Large intestine (tissue), 3 donors: ENCODE measurements at regions not wholly inside any gene's neighbourhood (a gene's known extent, or its start where the extent isn't known, plus 50 kb on each side); places are given as distances from the start of the nearest gene placed in this dataset.
"Not testable (repeated sequence)": the region's sequence is repeated elsewhere in the genome, so short reads cannot be mapped to it uniquely, and the experiment has no call there.

Experiments
- DNase-seq, 2 donors: peaks; one replicate each; pipeline versions ENCODE4 v3.0.0 to v3.0.0-alpha.2; 2013
- H3K27ac ChIP-seq: one replicate; pipeline ENCODE4 v1.5.1; 2013; ENCODE audit warnings: low read length
- H3K27me3 ChIP-seq: 2 replicates; pipeline ENCODE4 v1.6.1; 2013; ENCODE audit warnings: low read length; ENCODE audit not compliant: control insufficient read depth, insufficient read depth
- H3K36me3 ChIP-seq: 2 replicates; pipeline ENCODE4 v1.6.1; 2013; ENCODE audit warnings: low read length; ENCODE audit not compliant: control insufficient read depth, insufficient read depth
- H3K4me1 ChIP-seq: one replicate; pipeline ENCODE4 v1.6.1; 2013; ENCODE audit warnings: low read length; ENCODE audit not compliant: control insufficient read depth, insufficient read depth
- H3K4me3 ChIP-seq: one replicate; pipeline ENCODE4 v1.5.1; 2013; ENCODE audit warnings: low read length
- H3K9me3 ChIP-seq: one replicate; pipeline ENCODE4 v1.6.1; 2013; ENCODE audit warnings: mild to moderate bottlenecking, low read depth, low read length, moderate library complexity; ENCODE audit not compliant: control insufficient read depth
- WGBS: methylation state at CpG from one replicate; pipeline ENCODE4 v1.1.5; 2013; ENCODE audit warnings: low lambda C conversion rate; ENCODE audit not compliant: insufficient coverage; 5-methylcytosine and 5-hydroxymethylcytosine counted together

DNA sequence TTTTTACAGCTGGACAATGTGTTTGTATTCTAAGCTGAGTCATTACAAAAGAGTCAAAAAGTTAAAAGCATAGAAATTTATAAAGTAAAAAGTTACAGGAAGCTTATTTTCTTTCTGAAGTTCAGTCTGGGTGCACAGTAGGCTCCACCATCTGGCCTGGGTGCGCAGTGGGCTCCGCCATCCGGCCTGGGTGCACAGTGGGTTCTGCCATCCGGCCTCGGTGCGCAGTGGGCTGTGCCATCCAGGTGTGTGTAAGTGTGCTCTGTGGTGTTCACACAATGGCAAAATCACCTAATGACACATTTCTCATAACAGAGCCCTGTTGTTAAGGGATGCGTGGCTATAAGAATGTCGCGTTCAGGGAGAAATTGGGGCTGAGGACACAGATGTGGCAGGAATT, 195.5 kb downstream of the ANKRD30B start:
- Histone ChIP-seq H3K27me3 (no peaks in the 10 kb centered on the region), H3K9me3 (peaks cover 12% of the 10 kb centered on the region), H3K27ac (no peak overlapping the region), H3K4me3 (no peak overlapping the region), H3K4me1 (no peaks in the 10 kb centered on the region), H3K36me3 (no peaks in the 10 kb centered on the region)
- no peak for DNase-seq
- no CpG with 5 or more reads among the region's 9 CpGs for WGBS

DNA sequence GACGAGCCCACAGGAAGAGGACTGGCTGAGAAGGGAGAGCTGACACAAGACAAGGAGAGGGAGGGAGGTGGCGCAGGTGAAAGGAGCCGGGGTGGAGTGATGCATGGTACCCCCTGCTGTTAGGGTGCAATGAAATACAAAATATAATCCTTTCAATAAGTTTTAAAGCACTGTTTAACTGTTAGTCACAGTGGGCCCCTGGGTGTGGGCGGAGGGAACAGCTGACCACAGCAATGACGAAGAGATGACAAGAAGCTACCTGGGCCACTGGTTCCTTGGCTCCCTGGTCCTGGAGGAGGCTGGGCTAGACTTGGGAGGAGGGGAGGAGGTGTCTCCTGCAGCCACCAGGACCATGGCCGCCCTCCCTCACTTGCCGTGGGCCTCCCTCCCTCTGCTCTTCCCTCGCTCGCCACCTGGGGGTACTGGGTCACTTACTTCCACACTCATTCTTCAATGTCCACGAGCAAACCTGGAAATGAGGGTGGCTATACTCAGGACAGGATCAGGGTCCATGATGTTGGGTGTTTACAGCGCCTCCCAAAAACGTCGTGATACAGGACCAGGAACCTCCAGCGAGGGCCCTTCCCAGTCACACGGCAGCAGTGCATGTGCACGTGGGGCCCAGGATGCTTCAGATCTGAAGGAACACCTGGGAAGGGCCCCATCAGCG, 196.1 kb downstream of the ANKRD30B start:
- peaks cover 12% of the 10 kb centered on the region for H3K9me3 ChIP-seq
- no peaks in the 10 kb centered on the region for H3K36me3 ChIP-seq
- no peak for DNase-seq
- H3K4me3 ChIP-seq: no peak overlapping the region
- no peaks in the 10 kb centered on the region for H3K27me3 ChIP-seq
- no peaks in the 10 kb centered on the region for H3K4me1 ChIP-seq
- WGBS: no CpG with 5 or more reads among the region's 17 CpGs
- no peak overlapping the region for H3K27ac ChIP-seq

DNA sequence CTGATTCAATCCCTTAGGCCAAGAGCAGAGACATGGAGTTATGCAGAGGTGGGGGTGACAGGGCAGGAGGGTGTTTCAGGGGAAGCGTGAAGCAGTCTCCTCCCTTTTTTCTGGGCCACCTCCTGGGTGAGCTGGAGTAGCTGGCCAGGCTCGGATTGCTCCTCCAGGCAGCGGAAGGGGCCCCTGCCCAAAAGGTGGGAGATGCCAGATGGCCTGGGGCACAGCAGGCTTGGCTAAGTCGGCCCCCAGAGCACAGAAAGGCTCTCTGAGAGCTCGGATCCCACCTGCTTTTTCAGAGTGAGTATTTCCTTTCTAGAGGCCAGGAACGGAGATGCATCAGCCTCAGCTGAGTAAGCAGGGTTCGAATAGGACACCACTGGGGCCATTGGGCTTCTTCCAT, 196.9 kb downstream of the ANKRD30B start:
- H3K4me3 ChIP-seq: no peak overlapping the region
- DNase-seq: no peak
- no peak overlapping the region for H3K27ac ChIP-seq
- no peaks in the 10 kb centered on the region for H3K27me3 ChIP-seq
- no peaks in the 10 kb centered on the region for H3K4me1 ChIP-seq
- no peaks in the 10 kb centered on the region for H3K36me3 ChIP-seq
- peaks cover 12% of the 10 kb centered on the region for H3K9me3 ChIP-seq
- WGBS: no CpG with 5 or more reads among the region's 7 CpGs

DNA sequence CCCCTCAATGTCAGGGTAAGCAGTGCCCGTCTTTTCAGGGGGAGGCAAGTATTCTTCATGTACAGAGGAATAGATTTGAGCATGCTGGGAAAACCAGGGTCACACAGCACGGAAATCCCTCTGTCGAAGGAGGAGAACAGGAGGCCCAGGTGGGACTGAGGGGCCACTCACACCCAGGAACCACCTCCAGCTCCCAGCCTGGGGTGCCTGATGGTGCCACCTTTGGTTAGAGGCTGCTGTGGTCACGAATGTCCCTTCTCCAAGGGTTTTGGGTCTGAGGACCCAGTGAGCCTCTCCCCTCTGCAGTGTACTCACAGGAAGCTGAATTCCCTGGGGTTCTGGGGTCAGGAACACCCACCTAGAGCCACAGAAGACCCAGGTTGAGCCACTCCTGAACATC, 197.3 kb downstream of the ANKRD30B start:
- no peak for DNase-seq
- no peaks in the 10 kb centered on the region for H3K27me3 ChIP-seq
- H3K4me3 ChIP-seq: no peak overlapping the region
- WGBS: no CpG with 5 or more reads among the region's 4 CpGs
- no peaks in the 10 kb centered on the region for H3K4me1 ChIP-seq
- no peaks in the 10 kb centered on the region for H3K36me3 ChIP-seq
- no peak overlapping the region for H3K27ac ChIP-seq
- peaks cover 10% of the 10 kb centered on the region for H3K9me3 ChIP-seq

DNA sequence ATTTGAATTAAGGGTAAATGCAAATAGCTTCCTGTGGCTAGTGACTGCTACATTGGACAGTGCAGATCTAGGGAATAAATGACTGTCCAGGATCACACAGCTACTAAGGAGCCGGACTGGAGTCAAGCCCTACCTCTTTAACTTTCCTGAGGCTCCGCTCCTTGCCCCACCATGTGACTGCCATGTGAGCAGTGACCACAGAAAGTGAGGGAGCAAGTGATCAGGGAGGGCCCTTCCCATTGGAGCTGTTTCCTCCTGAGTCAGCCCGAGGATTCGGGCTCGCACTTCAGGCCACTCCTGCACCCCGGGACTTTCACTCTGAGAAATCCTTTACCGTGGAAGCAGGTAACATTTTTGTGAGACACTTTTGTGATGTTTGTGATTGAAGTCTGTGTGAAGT, 198.0 kb downstream of the ANKRD30B start:
- Histone ChIP-seq H3K27me3 (no peaks in the 10 kb centered on the region), H3K36me3 (no peaks in the 10 kb centered on the region)
- WGBS: no CpG with 5 or more reads among the region's 7 CpGs

DNA sequence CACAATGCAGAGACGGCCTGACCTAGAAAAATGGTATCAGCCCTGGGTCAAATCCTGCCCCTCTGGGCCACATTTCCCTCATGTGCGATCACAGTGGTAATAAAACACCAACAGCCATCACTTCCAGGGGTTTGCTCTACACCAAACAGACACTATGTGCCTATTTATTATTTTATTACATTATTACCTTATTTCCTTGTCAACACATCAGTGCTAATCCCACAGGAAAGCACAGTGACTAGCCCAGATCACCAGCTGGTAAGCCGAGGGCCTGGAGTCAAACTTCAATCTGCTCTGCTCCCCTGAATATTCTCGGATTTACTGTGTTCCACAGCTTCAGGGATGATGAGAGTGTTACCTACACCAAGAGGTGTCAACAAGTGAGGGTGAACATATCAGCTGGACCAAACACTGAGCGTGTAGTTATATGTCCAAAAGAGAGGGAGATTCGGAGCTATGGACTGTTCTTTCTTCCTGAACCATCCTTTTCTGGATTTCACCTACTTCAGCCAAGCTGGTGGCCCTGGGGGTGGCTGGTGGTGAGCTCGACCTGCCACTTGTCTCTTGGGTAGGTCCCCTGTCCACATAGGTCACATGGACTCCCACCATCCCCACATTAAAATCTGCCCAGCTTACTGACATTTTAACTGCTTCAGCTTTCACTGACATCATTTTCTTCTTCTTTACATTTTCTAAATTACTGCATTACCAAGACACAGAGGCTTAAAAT, 198.9 kb downstream of the ANKRD30B start:
- H3K9me3 ChIP-seq, H3K36me3 ChIP-seq, H3K27me3 ChIP-seq, H3K4me3 ChIP-seq, DNase-seq, H3K4me1 ChIP-seq: not testable (repeated sequence)
- WGBS: no CpG with 5 or more reads among the region's 7 CpGs
- H3K27ac ChIP-seq: peak overlapping the region; percentile 28

More for the DNA sequence above, 198.0 kb downstream of the ANKRD30B start:
- Histone ChIP-seq H3K4me1 (no peaks in the 10 kb centered on the region), H3K9me3 (peaks cover 10% of the 10 kb centered on the region), H3K4me3 (no peak overlapping the region), H3K27ac (peak overlapping the region; percentile 28)
- peak; percentile 63 to 70 for DNase-seq

DNA sequence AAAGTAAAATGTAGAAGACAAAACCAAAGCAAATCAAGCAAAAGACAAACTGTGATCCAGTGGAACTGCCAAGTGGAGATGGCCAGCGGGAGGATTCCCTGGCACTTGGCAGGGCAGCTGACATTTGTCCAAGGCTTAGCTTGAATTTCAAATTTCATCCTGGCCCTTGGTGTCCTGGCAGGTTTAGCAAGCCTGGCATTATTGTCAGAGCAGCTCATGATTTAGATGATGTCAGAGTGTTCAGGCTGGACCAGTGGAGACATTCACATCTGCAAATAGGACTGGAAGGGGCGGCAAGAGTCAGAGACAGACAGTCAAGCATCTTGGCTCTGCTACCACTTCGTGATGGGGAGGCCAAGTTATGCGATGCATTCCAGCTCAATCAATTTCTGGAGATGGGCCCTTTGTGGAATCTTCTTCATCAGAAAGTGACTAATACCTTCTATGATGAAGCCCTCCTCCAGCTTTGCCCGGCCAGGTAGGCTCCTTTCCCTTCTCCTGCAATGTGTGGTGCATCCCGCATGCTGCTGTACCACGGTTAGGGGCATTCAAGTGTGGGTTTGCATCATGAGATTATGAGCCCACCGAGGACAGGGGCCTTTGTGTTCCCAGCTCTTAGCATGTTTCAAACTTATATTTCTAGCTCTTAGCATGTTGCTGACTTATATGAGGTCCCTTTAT, 199.7 kb downstream of the ANKRD30B start:
- H3K27ac ChIP-seq: no peak overlapping the region
- H3K9me3 ChIP-seq: peaks cover 10% of the 10 kb centered on the region
- no peak overlapping the region for H3K4me3 ChIP-seq
- H3K36me3 ChIP-seq: no peaks in the 10 kb centered on the region
- no peaks in the 10 kb centered on the region for H3K4me1 ChIP-seq
- DNase-seq: no peak
- no peaks in the 10 kb centered on the region for H3K27me3 ChIP-seq
- WGBS: no CpG with 5 or more reads among the region's 8 CpGs

DNA sequence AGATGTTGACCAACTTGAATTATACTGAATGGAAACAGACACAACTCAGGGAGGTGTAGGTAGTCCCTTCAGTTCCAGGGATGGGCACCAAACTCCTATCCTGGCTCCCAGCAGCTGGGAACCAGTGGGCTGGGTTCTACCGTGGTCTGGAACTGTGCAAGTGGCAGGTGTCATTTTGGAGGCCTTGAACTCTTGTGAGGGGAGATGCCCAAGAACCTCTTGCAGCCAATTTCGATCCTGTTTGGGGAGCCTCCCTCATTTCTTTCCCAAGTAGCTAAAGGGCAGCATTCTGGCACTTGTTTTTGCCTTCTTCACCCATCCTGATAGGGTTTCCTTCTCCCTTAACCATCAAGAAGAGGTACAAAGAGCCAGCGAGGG, 200.2 kb downstream of the ANKRD30B start:
- no peak overlapping the region for H3K27ac ChIP-seq
- no peaks in the 10 kb centered on the region for H3K27me3 ChIP-seq
- H3K36me3 ChIP-seq: no peaks in the 10 kb centered on the region
- H3K4me3 ChIP-seq: no peak overlapping the region
- DNase-seq: no peak
- WGBS: no CpG with 5 or more reads among the region's 3 CpGs
- no peaks in the 10 kb centered on the region for H3K4me1 ChIP-seq
- H3K9me3 ChIP-seq: peaks cover 10% of the 10 kb centered on the region

DNA sequence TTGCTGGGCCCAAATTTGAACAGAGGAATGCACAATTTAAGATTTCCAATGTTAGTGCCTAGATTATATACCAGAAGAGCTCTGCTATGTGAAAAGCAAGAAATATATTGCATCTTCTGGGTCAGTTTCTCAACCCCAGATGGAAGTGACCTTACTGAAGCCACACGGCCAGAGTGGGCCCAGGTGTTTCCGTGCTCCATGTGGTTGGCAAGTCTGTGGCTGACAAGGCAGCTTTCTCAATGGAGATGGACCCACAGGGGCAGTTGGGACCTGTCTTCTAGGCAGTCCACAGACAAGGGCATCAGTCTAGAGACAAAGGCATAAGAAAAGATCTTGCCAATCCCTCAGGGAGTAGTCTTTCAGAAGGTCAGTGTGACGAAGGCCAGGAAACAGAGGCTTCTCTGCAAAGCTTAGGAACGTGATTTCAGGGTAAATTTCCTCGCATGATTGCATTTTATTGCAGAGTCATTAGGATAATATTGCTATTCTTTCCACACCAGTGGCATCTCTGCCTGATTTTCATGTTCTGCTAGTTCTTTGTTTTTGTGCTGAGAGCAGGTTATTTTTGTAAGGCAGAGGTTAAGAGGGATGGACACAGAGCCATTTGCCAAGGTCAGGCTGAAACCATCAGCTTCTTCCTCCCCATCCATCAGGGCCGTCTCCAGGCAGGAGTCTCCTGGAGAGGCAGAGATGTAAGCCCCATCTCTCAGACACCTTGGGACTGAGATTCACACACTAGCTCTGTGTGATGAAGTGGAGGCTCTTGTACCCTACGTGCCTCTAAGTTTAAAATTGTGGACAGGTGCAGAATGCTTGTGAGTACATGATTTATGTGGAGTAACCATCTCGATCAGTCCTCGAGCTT, 202.1 kb downstream of the ANKRD30B start:
- WGBS: no CpG with 5 or more reads among the region's 9 CpGs

DNA sequence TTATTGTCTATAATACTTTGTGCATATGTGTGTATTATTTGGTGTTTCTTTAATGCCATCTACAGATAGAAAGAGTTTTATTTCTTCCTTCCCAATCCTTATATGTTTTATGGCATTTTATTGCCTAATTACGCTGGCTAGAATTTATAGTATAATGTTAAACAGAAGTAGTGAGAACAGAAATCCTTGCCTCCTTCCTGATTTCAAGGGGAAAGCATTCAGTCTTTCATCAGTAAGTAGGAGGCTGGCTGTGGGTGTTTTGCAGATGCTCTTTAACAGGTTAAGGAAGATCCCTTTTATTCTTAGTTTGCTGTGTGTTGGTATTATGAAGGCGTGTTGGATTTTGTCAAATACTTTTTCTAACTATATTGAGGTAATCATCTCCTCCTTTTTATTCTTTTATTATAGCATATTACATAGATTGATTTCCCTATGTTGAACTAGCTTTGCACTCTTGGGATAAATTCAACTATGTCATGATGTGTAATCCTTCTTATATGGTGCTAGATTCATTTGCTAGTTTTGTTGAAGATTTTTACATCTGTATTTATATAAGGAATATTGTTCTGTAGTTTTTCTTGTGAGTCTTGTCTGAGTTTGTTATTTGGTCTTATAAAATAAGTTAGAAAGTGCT, 204.6 kb downstream of the ANKRD30B start:
- 100% methylated on average over 1 of the region's 2 CpGs for WGBS
- not testable (repeated sequence) for H3K4me1 ChIP-seq, H3K4me3 ChIP-seq, H3K27me3 ChIP-seq, DNase-seq, H3K36me3 ChIP-seq, H3K9me3 ChIP-seq, H3K27ac ChIP-seq

More for the DNA sequence above, 202.1 kb downstream of the ANKRD30B start:
- no peaks in the 10 kb centered on the region for H3K27me3 ChIP-seq
- H3K4me1 ChIP-seq: no peaks in the 10 kb centered on the region
- H3K9me3 ChIP-seq: no peaks in the 10 kb centered on the region
- no peak overlapping the region for H3K4me3 ChIP-seq
- DNase-seq: no peak
- H3K27ac ChIP-seq: no peak overlapping the region
- H3K36me3 ChIP-seq: no peaks in the 10 kb centered on the region
